Osteocyte (in vitro differentiated cells): ENCODE measurements at regions not wholly inside any gene's neighbourhood (a gene's known extent, or its start where the extent isn't known, plus 50 kb on each side); places are given as distances from the start of the nearest gene placed in this dataset.

Experiments
- DNase-seq: peaks from one replicate; pipeline ENCODE4 v3.0.0; 2021; ENCODE audit warnings: mixed read lengths; ENCODE audit not compliant: unreplicated experiment; ENCODE audit errors: extremely low spot score
- H3K27ac Mint-ChIP-seq: one replicate; pipeline ENCODE4 v1.8.0; 2021; ENCODE audit warnings: mild to moderate bottlenecking, mixed read lengths; ENCODE audit not compliant: unreplicated experiment
- H3K27me3 Mint-ChIP-seq: one replicate; pipeline ENCODE4 v1.8.0; 2021; ENCODE audit warnings: mixed read lengths; ENCODE audit not compliant: unreplicated experiment
- H3K36me3 Mint-ChIP-seq: one replicate; pipeline ENCODE4 v1.8.0; 2021; ENCODE audit warnings: mixed read lengths; ENCODE audit not compliant: unreplicated experiment
- H3K4me1 Mint-ChIP-seq: one replicate; pipeline ENCODE4 v1.8.0; 2021; ENCODE audit warnings: mixed read lengths; ENCODE audit not compliant: unreplicated experiment
- H3K4me3 Mint-ChIP-seq: one replicate; pipeline ENCODE4 v1.8.0; 2021; ENCODE audit warnings: mild to moderate bottlenecking, moderate library complexity, mixed read lengths; ENCODE audit not compliant: unreplicated experiment
- H3K9me3 Mint-ChIP-seq: one replicate; pipeline ENCODE4 v1.8.0; 2021; ENCODE audit warnings: mixed read lengths; ENCODE audit not compliant: unreplicated experiment
- CTCF ChIP-seq: fragments of 200-600 bp; sonication (generic); IDR thresholded peaks from 2 replicates; pipeline ENCODE4 v1.5.0; 2021; ENCODE audit warnings: antibody characterized with exemption, mild to moderate bottlenecking, moderate library complexity

- H3K4me3 Mint-ChIP-seq: no peak overlapping the region
- H3K36me3 Mint-ChIP-seq: no peaks in the 10 kb centered on the region
- no peak overlapping the region for H3K27ac Mint-ChIP-seq
- TF ChIP-seq CTCF: no peak
- H3K27me3 Mint-ChIP-seq: no peaks in the 10 kb centered on the region
- no peaks in the 10 kb centered on the region for H3K4me1 Mint-ChIP-seq
- no peak for DNase-seq
- H3K9me3 Mint-ChIP-seq: peaks cover 28% of the 10 kb centered on the region
These were observed 348.5 kb downstream of the MED10 start for GRCh38 chr5:6029811-6030271.

- DNase-seq: no peak
- H3K27ac Mint-ChIP-seq: no peak overlapping the region
- no peak overlapping the region for H3K4me3 Mint-ChIP-seq
- peaks cover 26% of the 10 kb centered on the region for H3K9me3 Mint-ChIP-seq
- no peaks in the 10 kb centered on the region for H3K4me1 Mint-ChIP-seq
- no peaks in the 10 kb centered on the region for H3K27me3 Mint-ChIP-seq
- H3K36me3 Mint-ChIP-seq: no peaks in the 10 kb centered on the region
- no peak for TF ChIP-seq CTCF
These were observed 351.5 kb downstream of the MED10 start for GRCh38 chr5:6026766-6027406.

GRCh38 chr5:6019612-6020011 lies 358.7 kb downstream of the MED10 start:
- H3K9me3 Mint-ChIP-seq: peaks cover 6% of the 10 kb centered on the region
- H3K36me3 Mint-ChIP-seq: no peaks in the 10 kb centered on the region

GRCh38 chr5:6013506-6013905 lies 364.8 kb downstream of the MED10 start:
- Mint-ChIP-seq H3K4me3 (no peak overlapping the region), H3K27ac (no peak overlapping the region), H3K36me3 (no peaks in the 10 kb centered on the region), H3K4me1 (no peaks in the 10 kb centered on the region), H3K9me3 (peaks cover 19% of the 10 kb centered on the region), H3K27me3 (no peaks in the 10 kb centered on the region)
- no peak for TF ChIP-seq CTCF
- DNase-seq: no peak

More at GRCh38 chr5:6019612-6020011, 358.7 kb downstream of the MED10 start:
- H3K4me3 Mint-ChIP-seq: no peak overlapping the region
- no peak overlapping the region for H3K27ac Mint-ChIP-seq
- no peak for DNase-seq
- TF ChIP-seq CTCF: no peak
- no peaks in the 10 kb centered on the region for H3K4me1 Mint-ChIP-seq
- H3K27me3 Mint-ChIP-seq: no peaks in the 10 kb centered on the region

- H3K4me3 Mint-ChIP-seq: no peak overlapping the region
- no peaks in the 10 kb centered on the region for H3K36me3 Mint-ChIP-seq
- DNase-seq: no peak
- peaks cover 22% of the 10 kb centered on the region for H3K9me3 Mint-ChIP-seq
- no peak overlapping the region for H3K27ac Mint-ChIP-seq
- H3K4me1 Mint-ChIP-seq: no peaks in the 10 kb centered on the region
- no peaks in the 10 kb centered on the region for H3K27me3 Mint-ChIP-seq
- no peak for TF ChIP-seq CTCF
These were observed 367.1 kb downstream of the MED10 start for GRCh38 chr5:6011199-6011598.
